Panc1 (cell line): ENCODE measurements at regions not wholly inside any gene's neighbourhood (a gene's known extent, or its start where the extent isn't known, plus 50 kb on each side); places are given as distances from the start of the nearest gene placed in this dataset.
"Not testable (repeated sequence)": the region's sequence is repeated elsewhere in the genome, so short reads cannot be mapped to it uniquely, and the experiment has no call there.

Experiments
- POLR2AphosphoS5 ChIP-seq: IDR thresholded peaks from 2 replicates; pipeline ENCODE4 v1.6.1; 2012; ENCODE audit warnings: mild to moderate bottlenecking, low read depth, low read length, moderate library complexity
- TF ChIP-seq, protein P1 (sequence below): fragments of 450-650 bp; IDR thresholded peaks from 2 replicates; pipeline ENCODE4 v1.5.1; 2017; ENCODE audit warnings: mild to moderate bottlenecking

DNA sequence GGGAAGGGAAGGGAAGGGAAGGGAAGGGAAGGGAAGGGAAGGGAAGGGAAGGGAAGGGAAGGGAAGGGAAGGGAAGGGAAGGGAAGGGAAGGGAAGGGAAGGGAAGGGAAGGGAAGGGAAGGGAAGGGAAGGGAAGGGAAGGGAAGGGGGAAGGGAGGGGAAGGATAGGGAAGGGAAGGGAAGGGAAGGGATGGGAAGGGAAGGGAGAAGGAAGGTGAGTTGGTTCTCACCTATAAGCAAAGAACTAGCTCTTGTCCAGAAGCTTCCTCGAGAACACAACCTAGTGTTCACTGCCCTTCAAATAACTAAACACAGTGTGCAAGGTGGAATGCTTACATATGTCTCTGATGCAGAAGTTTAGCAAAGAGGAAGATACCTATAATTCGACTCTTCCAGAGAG lies 59.6 kb upstream of the MYO3A start:
- TF ChIP-seq POLR2AphosphoS5, result not testable (repeated sequence)
- TF ChIP-seq, protein P1, sequence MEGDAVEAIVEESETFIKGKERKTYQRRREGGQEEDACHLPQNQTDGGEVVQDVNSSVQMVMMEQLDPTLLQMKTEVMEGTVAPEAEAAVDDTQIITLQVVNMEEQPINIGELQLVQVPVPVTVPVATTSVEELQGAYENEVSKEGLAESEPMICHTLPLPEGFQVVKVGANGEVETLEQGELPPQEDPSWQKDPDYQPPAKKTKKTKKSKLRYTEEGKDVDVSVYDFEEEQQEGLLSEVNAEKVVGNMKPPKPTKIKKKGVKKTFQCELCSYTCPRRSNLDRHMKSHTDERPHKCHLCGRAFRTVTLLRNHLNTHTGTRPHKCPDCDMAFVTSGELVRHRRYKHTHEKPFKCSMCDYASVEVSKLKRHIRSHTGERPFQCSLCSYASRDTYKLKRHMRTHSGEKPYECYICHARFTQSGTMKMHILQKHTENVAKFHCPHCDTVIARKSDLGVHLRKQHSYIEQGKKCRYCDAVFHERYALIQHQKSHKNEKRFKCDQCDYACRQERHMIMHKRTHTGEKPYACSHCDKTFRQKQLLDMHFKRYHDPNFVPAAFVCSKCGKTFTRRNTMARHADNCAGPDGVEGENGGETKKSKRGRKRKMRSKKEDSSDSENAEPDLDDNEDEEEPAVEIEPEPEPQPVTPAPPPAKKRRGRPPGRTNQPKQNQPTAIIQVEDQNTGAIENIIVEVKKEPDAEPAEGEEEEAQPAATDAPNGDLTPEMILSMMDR, result not testable (repeated sequence)
